SK-N-SH (cell line): ENCODE measurements at regions not wholly inside any gene's neighbourhood (a gene's known extent, or its start where the extent isn't known, plus 50 kb on each side); places are given as distances from the start of the nearest gene placed in this dataset.
A peak's percentile ranks its signal among the peaks of the same experiment; 100 is the strongest.

Experiments
- CTCF ChIP-seq: fragments of 200-600 bp; sonication (generic); IDR thresholded peaks from 2 replicates; pipeline ENCODE4 v1.6.1; 2017; ENCODE audit warnings: antibody characterized with exemption, mild to moderate bottlenecking, moderate library complexity
- EP300 ChIP-seq, 2 experiments: IDR thresholded peaks; 2 replicates each; pipeline versions ENCODE4 v1.4.0 to v1.6.1; 2012; ENCODE audit warnings: borderline replicate concordance in 1 of 2, low read depth in 1 of 2, low read length in 1 of 2
- GABPA ChIP-seq: IDR thresholded peaks from 2 replicates; pipeline ENCODE4 v1.4.0; 2012; ENCODE audit warnings: low read depth, mild to moderate bottlenecking
- JUND ChIP-seq: IDR thresholded peaks from 2 replicates; pipeline ENCODE4 v1.4.0; 2012
- POLR2AphosphoS5 ChIP-seq: IDR thresholded peaks from 2 replicates; pipeline ENCODE4 v1.6.1; 2012; ENCODE audit warnings: low read depth, low read length
- RFX5 ChIP-seq: IDR thresholded peaks from 2 replicates; pipeline ENCODE4 v1.6.1; 2012; ENCODE audit warnings: mild to moderate bottlenecking, improper control_type of control experiment, low read length
- YY1 ChIP-seq: IDR thresholded peaks from 2 replicates; pipeline ENCODE4 v1.4.0; 2012; ENCODE audit warnings: low read depth, mild to moderate bottlenecking
- TF ChIP-seq, protein P1 (sequence below): IDR thresholded peaks from 2 replicates; pipeline ENCODE4 v1.4.0; 2012; ENCODE audit warnings: low read depth

GRCh38 chr4:107129076-107129475 lies 93.0 kb upstream of the DKK2 start:
- TF ChIP-seq POLR2AphosphoS5 (no peak), CTCF (no peak), GABPA (no peak), EP300 (IDR thresholded peaks at IDR 0.05; ENCODE audit: borderline replicate concordance in 1 of 2, low read depth in 1 of 2, low read length in 1 of 2) (no peak), RFX5 (no peak), YY1 (no peak), JUND (0 out of 2 replicates have a peak, but pooled peaks have one; percentile 23)
- TF ChIP-seq, protein P1, sequence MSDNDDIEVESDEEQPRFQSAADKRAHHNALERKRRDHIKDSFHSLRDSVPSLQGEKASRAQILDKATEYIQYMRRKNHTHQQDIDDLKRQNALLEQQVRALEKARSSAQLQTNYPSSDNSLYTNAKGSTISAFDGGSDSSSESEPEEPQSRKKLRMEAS, result no peak
